ENCODE measurements at regions not wholly inside any gene's neighbourhood (a gene's known extent, or its start where the extent isn't known, plus 50 kb on each side); places are given as distances from the start of the nearest gene placed in this dataset.

DNA sequence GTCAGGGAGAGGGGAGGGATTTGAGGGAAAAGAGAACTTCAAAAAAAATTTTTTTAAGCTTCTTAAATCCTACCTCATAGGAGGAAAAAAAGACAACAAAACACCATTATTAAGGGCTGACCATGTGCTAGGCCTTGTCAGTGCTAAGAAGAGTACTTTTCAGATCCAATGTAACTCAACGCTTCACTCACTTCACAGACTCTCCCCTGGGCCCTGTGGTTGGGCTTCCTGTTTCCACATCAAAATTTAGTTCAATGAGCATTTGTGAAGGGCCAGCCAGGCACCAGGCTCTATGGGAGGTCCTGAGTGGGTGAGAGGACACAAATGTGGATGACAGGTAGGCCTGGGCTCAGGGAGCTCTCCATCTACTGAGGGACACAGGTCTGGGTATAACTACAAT lies 249.8 kb downstream of the PTEN start (continued):
- TF ChIP-seq, protein P1, sequence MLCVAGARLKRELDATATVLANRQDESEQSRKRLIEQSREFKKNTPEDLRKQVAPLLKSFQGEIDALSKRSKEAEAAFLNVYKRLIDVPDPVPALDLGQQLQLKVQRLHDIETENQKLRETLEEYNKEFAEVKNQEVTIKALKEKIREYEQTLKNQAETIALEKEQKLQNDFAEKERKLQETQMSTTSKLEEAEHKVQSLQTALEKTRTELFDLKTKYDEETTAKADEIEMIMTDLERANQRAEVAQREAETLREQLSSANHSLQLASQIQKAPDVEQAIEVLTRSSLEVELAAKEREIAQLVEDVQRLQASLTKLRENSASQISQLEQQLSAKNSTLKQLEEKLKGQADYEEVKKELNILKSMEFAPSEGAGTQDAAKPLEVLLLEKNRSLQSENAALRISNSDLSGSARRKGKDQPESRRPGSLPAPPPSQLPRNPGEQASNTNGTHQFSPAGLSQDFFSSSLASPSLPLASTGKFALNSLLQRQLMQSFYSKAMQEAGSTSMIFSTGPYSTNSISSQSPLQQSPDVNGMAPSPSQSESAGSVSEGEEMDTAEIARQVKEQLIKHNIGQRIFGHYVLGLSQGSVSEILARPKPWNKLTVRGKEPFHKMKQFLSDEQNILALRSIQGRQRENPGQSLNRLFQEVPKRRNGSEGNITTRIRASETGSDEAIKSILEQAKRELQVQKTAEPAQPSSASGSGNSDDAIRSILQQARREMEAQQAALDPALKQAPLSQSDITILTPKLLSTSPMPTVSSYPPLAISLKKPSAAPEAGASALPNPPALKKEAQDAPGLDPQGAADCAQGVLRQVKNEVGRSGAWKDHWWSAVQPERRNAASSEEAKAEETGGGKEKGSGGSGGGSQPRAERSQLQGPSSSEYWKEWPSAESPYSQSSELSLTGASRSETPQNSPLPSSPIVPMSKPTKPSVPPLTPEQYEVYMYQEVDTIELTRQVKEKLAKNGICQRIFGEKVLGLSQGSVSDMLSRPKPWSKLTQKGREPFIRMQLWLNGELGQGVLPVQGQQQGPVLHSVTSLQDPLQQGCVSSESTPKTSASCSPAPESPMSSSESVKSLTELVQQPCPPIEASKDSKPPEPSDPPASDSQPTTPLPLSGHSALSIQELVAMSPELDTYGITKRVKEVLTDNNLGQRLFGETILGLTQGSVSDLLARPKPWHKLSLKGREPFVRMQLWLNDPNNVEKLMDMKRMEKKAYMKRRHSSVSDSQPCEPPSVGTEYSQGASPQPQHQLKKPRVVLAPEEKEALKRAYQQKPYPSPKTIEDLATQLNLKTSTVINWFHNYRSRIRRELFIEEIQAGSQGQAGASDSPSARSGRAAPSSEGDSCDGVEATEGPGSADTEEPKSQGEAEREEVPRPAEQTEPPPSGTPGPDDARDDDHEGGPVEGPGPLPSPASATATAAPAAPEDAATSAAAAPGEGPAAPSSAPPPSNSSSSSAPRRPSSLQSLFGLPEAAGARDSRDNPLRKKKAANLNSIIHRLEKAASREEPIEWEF (IDR thresholded peaks at IDR 0.05; ENCODE audit: insufficient replicate concordance, low read depth, low read length), result no peak
- TF ChIP-seq SMC3 (IDR thresholded peaks at IDR 0.05; ENCODE audit: borderline replicate concordance, low read length) (no peak), LARP7 (IDR thresholded peaks at IDR 0.05) (no peak), SUPT20H (IDR thresholded peaks at IDR 0.05; ENCODE audit: borderline replicate concordance, control insufficient read depth, low read depth, low read length) (no peak), MXI1 (IDR thresholded peaks at IDR 0.05; ENCODE audit: low read depth, low read length) (no peak), POU2F2 (IDR thresholded peaks at IDR 0.05; ENCODE audit: borderline replicate concordance, low read depth, low read length) (no peak)
- TF ChIP-seq, protein P2, sequence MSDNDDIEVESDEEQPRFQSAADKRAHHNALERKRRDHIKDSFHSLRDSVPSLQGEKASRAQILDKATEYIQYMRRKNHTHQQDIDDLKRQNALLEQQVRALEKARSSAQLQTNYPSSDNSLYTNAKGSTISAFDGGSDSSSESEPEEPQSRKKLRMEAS (IDR thresholded peaks at IDR 0.05; ENCODE audit: low read depth, low read length), result peak; percentile 58; the same call in 1 of the 2 replicates
- TF ChIP-seq, protein P3, sequence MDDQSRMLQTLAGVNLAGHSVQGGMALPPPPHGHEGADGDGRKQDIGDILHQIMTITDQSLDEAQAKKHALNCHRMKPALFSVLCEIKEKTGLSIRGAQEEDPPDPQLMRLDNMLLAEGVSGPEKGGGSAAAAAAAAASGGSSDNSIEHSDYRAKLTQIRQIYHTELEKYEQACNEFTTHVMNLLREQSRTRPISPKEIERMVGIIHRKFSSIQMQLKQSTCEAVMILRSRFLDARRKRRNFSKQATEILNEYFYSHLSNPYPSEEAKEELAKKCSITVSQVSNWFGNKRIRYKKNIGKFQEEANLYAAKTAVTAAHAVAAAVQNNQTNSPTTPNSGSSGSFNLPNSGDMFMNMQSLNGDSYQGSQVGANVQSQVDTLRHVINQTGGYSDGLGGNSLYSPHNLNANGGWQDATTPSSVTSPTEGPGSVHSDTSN (IDR thresholded peaks at IDR 0.05; ENCODE audit: insufficient replicate concordance, low read depth, low read length), result no peak
- TF ChIP-seq, protein P4, sequence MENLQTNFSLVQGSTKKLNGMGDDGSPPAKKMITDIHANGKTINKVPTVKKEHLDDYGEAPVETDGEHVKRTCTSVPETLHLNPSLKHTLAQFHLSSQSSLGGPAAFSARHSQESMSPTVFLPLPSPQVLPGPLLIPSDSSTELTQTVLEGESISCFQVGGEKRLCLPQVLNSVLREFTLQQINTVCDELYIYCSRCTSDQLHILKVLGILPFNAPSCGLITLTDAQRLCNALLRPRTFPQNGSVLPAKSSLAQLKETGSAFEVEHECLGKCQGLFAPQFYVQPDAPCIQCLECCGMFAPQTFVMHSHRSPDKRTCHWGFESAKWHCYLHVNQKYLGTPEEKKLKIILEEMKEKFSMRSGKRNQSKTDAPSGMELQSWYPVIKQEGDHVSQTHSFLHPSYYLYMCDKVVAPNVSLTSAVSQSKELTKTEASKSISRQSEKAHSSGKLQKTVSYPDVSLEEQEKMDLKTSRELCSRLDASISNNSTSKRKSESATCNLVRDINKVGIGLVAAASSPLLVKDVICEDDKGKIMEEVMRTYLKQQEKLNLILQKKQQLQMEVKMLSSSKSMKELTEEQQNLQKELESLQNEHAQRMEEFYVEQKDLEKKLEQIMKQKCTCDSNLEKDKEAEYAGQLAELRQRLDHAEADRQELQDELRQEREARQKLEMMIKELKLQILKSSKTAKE (IDR thresholded peaks at IDR 0.05; ENCODE audit: low read depth, poor library complexity, severe bottlenecking), result no peak
- TF ChIP-seq, protein P5, sequence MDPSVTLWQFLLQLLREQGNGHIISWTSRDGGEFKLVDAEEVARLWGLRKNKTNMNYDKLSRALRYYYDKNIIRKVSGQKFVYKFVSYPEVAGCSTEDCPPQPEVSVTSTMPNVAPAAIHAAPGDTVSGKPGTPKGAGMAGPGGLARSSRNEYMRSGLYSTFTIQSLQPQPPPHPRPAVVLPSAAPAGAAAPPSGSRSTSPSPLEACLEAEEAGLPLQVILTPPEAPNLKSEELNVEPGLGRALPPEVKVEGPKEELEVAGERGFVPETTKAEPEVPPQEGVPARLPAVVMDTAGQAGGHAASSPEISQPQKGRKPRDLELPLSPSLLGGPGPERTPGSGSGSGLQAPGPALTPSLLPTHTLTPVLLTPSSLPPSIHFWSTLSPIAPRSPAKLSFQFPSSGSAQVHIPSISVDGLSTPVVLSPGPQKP (IDR thresholded peaks at IDR 0.05; ENCODE audit: low read depth, low read length), result no peak
- TF ChIP-seq, protein P6, sequence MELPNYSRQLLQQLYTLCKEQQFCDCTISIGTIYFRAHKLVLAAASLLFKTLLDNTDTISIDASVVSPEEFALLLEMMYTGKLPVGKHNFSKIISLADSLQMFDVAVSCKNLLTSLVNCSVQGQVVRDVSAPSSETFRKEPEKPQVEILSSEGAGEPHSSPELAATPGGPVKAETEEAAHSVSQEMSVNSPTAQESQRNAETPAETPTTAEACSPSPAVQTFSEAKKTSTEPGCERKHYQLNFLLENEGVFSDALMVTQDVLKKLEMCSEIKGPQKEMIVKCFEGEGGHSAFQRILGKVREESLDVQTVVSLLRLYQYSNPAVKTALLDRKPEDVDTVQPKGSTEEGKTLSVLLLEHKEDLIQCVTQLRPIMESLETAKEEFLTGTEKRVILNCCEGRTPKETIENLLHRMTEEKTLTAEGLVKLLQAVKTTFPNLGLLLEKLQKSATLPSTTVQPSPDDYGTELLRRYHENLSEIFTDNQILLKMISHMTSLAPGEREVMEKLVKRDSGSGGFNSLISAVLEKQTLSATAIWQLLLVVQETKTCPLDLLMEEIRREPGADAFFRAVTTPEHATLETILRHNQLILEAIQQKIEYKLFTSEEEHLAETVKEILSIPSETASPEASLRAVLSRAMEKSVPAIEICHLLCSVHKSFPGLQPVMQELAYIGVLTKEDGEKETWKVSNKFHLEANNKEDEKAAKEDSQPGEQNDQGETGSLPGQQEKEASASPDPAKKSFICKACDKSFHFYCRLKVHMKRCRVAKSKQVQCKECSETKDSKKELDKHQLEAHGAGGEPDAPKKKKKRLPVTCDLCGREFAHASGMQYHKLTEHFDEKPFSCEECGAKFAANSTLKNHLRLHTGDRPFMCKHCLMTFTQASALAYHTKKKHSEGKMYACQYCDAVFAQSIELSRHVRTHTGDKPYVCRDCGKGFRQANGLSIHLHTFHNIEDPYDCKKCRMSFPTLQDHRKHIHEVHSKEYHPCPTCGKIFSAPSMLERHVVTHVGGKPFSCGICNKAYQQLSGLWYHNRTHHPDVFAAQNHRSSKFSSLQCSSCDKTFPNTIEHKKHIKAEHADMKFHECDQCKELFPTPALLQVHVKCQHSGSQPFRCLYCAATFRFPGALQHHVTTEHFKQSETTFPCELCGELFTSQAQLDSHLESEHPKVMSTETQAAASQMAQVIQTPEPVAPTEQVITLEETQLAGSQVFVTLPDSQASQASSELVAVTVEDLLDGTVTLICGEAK (IDR thresholded peaks at IDR 0.05; ENCODE audit: borderline replicate concordance), result no peak

All from GM12878 (cell line).